NCI-H2107 treated with DMSO at 0.1 percent for 48 hours (cell line): ENCODE measurements at regions not wholly inside any gene's neighbourhood (a gene's known extent, or its start where the extent isn't known, plus 50 kb on each side); places are given as distances from the start of the nearest gene placed in this dataset.
"Not testable (repeated sequence)": the region's sequence is repeated elsewhere in the genome, so short reads cannot be mapped to it uniquely, and the experiment has no call there.

ENCODE experiments used
- DNase-seq: peaks from one replicate; lab custom pipeline; 2025; ENCODE audit not compliant: unreplicated experiment; lab: John Stamatoyannopoulos, UW

DNA sequence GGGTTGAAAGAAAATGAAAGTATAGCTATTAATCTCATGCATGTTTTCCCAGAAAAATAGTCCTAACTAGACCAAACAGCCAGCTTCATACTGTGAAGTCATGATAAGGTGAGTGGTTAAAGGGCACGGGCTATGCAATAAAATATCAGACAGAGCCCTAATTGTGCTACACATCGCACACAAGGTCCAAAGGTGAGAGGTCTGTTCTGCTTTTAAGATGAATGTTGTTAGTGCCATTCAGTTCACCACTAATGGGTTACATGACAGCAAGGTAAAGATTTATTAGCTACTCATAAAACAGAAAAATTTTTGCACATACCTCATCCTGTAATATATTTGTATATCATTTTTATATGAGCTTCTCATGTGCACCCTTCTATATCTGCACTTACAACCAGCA lies 105.0 kb upstream of the STK17B start:
- DNase-seq, result no peak

DNA sequence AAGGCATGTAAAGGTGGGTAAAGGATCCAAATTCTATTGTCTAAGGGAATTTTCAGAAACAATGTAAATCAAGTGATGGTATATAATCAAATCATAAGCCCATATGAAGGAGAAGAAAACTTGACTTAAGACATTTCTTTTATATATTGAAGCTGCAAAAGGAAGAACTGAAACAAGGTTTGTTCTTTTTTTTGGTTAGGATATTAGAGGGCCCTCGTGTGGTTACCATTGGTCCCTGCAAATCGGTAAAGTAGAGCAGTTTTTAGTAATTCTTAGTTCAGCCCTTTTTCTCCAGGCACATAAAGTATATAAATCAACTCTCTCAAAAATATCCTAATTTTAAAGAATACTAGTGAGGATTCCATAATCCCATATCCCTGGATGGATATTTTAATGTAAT lies 105.6 kb upstream of the STK17B start:
- DNase-seq, result no peak

DNA sequence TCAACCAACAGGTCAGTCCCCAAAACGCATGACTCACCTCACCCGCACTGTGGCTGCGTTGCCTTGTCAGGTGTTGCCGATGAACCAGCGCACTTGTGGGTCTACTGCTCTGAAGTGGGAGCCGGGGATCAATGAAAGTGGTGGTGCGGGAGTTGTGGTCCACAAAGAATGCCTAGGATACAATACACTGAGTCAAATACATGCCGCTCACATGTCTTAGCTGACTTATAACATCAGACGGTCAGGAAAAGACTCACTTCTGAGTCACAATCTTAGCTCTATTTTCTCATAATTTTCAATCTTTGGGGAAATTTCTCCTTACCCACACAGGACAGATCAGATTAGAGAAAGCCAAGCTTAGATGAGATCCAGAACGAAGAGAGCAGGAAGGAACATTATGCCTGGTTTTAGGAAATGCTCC lies 107.1 kb upstream of the STK17B start:
- no peak for DNase-seq

DNA sequence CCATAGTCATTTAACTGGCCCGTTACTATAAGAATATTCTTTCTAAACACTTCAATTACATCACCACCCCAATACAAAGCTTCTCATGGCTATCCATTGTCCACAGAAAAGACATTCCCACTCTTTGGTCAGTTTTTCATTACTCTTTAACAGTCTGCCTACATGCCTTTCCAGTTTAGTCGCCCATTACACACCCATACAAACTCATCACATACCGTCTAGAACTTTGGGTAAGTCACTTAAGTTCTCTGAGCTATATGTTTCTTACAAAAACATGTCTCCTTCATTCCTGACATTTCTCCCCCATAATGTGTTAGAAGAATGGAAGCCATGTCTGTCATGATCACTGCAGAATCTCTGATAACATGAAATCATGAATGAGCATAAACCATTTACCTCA lies 108.2 kb upstream of the STK17B start:
- no peak for DNase-seq

DNA sequence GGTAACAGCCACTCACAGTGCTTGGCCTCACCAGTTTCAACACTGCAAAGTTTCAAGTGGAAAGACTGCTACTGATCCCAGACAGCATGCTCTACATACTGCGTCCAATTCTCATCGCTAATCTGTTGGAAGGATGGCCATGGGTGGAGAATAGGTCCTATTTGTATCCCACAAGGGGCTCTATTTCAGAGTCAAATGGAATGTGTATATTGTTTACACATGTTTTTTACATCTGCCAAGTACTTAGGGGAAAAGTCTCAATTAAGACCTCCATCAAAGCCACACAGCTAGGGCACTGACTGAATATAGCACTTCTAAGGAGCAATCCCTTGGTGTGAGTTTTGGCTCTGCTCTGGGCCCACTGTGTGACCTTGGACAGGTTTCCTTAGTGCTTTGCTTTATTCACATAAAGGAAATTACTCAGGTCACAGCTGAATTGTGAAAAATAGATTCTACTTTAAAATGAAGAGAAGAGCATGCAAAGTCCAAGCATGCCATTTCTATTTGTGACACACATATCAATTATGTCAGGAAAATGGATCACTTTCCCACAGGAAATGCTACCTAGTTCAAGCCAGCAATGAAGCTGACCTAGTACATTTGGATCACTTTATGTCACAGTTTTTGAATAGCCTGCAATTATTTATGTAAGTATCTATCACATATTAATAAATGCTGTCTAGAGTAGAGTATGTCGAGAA lies 112.9 kb upstream of the STK17B start:
- DNase-seq, result no peak

DNA sequence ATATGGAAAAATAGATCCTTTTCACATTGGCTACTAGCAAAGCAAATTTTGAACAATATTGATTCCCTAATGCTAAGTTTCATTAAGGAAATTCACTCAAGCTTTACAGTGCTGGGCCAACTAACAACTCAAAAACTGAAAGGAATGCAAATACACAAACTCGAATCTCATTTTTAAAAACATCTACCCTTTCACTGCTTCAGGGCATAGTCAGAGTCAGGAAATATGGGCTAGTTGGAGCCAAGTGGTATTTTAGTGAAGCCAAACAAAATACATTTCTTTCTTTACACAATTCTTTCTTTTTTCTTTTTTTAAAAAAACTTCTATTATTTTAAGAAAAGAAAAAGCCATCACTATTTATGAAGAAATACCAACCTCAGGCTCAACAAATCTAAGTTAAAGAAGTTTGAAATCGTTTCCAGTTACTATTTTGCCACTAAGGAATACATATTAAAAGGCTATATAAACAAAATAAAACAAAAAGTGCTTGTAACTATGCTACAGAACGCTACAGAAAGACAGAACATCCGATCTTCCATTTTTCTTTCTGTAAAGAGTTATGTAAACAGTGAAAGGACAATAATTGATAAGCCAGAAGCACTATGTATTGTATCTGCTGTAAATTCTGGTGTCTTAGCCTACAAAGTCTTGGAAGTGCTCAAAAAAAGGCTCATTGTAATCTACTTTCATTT lies 113.6 kb upstream of the STK17B start:
- DNase-seq, result no peak

DNA sequence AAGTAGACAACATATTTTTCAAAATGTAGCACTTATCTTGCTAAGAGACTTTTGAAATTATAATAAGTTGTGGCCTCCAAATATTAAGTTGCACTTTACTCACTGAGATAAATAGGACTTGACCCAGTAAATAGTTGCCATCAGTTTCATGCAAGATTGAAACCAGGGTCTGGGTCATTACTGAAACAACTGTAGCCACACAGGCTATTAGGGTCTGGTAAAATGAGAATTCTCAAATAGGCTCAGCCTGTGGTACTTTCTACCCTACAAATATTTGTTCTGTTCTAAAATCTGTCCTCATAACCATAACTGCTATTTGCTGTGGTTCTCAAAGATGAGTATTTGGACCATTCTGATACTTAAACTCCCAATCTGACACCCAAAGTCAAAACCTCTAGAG lies 115.4 kb upstream of the STK17B start:
- DNase-seq, result no peak

DNA sequence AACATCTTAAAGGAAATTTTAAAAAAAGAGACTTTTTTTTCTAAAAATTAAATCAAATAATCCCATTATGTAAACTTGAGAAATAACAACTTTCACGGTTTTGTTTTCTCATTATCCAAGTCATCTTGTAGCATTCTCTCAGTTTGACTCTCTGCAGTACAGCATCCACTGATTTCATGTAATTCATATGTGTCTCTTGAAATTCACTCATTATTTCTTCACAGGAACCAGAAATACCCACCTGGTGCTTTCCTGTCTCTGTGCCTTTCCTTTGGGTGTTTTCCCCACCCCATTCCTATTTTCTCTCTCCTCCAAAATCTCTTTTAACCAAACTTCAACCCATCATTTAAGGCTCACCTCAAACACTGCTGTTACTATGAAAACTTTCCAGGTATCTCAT lies 116.1 kb upstream of the STK17B start:
- no peak for DNase-seq

DNA sequence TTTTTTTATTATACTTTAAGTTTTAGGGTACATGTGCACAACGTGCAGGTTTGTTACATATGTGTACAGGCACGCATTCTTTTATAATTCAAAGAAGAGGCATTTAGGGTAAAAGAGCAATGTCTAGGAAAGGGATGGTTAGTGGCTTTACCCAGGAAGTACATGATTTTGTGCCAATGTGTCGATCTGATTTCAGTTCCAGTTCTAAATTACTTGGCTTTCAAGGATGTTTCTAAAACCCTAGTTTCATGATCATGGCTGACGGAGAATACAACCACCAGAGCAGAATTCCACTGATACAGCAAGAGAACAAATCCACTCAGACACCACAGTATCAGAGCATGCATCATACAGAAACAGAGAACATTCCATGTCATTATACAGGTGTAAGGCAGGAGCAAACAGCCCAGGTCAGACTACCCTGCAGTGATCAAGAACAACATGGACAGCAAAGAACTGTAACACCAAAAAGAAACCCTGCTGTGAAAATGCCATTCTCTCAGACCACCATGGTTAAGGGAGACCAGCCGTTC lies 116.7 kb upstream of the STK17B start:
- DNase-seq, result no peak

DNA sequence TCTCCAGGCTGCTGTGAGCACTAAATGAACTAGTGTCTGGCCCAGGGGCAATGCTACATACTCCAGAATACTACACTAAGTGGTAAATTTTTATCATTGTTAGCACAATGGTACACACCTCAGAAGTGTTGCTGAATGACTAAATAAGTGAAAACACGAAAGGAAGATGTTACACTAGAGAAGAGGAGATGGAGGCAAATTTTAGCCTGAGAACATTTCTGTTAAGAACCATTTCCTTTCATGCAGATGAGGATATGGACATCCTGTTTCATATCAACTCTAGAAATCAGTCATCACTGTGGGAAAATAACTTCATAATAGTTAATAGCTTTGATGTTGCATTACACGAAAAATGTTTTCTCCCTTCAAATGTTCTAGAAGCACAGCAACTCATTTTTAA lies 117.6 kb upstream of the STK17B start:
- DNase-seq, result no peak

DNA sequence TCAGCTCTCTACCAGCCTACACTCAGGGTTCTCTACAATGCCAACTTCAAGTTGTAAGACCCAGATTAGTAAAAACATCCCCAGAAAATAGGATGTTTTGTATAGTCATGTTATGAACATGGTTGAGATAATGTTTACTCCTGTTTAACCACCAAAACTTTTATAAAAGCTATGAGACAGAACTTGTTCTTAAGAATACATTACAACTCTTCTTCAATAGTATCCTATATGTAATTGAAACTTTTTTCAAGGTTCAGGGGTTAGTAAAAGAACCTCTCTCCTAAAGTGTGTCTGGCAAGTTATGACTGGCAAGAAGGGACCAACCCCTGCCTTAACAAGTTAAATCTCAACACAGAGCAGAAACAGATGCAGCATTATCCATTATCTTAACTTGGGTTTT lies 118.8 kb upstream of the STK17B start:
- no peak for DNase-seq

DNA sequence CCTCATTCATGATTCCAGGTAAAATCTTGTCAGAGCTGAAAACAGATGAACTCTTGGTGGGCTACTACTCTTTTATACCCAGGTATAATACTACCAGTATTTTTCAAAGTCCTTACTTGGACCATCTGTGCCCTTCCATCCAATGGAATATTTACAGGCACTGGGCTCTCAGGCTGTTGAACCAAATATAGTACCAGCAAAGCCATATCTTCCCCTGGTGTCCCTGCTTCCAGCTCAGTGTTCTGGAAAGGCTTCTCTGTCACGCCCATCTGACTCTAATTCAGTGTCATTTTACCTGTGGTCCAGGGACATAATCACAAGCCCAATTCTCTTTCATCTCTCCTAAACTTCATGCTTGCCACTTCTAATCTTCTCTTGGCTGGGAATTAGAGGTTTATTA lies 119.2 kb upstream of the STK17B start:
- DNase-seq, result no peak

DNA sequence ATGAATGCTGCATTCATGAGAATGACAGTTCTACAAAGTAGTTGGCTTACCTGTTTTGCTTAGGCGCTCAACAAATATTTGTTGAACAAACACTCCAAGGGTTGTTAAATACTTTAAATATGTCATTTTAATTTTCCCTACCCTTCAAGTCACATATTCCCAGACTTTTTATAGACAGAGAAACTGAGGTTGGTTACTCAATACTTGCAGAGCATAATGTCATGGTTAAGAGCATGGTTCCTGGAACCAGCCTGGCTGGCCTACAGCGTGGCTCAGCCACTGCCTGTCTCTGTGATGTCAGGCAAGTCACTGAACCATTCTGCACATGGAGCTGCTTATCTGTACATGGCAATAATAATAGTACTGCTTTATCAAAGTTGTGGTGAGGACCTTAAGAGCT lies 120.0 kb upstream of the STK17B start:
- no peak for DNase-seq

DNA sequence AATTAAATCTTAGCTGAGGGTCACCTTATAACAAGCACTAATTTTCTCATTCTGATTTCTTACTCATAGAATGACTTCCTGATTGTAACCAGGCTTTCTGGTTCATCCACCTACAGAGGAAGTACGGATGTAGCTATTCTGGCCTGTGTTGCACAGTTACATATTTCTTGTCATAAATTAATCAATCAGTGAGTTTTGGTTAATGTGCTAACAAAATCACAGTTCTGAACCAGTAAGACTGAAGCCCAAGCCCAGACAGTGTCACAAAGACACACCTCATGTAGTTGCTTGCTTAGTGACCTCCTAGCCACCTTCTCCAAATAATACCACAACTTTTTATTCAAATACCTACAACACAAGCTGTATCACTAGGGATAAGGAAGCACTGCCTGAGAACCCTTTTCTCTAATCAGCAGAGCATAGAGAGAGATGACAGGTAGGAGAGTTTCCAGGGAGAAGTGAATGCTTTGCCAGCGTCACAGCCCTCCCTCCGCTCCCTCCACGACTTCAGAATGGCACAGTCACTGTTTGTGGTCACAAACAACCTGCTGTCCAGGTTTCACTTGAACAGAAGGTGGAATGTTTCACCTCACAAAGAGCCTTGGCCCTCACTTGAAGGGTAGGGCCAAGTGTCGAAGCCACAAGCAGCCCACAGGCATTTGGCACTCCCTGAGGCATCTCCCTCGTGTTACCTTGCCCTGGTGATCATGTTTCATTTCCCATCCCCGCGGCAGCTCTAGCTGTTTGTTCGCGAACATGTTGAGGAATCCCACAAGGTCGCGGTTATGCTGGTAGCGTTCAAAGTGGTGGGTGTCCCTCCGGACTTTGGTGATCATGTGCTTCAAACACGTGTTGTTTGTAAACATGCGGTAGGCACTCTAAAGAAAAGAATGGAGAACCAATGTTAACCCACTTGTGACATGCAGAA lies 120.8 kb upstream of the STK17B start:
- peak; percentile 10 for DNase-seq

DNA sequence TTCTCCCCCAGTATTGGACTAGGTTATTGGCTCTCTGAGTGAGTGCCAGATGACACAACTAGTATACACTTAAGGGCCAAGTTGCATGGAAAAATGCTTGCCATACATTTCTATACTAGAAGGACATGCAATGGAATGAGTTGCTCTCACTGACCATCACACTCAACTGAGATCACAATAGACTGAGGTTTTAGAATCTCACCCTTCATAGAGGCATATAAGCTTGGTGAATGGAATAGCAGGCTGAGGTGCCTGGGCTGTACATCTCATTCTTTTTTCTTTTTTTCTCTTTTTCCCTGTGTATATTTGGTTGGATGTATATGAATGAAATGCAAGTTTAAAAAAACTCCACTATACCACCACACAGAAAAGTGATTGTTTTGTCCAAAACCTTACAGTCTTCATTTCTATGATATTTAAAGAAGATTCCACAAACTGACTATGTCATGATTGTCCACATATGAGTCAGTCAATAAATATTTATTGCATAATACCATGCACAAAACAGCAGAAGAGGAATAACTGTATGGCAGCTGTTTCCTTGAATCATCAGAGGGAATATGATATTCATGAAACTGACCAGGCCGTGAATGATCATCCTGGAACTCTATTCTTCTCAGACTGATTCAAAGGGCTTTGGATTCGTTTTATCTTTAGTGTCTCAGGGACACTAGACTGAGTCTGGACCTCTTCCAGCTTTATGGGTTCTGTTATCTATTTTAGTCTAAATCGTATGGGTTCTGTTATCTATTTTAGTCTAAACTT lies 122.6 kb upstream of the STK17B start:
- DNase-seq, result no peak

DNA sequence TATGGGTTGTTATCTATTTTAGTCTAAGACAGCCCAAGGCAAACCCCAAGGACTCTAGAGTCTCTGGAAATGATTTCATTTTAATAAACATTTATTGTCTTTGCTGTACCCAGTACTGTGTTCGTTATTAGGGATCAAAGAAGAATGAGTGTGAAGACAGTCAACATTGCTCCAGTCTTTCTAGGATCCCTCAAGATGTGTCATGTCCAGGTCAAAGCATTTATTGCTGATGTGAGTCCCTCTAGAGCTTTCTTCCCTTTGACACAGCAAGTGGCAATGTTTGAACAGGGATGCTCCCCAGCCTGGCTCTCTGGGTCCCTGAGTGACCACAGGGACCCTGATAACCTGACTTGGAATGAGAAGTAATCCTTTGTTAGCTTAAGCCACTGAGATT lies 123.1 kb upstream of the STK17B start:
- DNase-seq, result no peak

DNA sequence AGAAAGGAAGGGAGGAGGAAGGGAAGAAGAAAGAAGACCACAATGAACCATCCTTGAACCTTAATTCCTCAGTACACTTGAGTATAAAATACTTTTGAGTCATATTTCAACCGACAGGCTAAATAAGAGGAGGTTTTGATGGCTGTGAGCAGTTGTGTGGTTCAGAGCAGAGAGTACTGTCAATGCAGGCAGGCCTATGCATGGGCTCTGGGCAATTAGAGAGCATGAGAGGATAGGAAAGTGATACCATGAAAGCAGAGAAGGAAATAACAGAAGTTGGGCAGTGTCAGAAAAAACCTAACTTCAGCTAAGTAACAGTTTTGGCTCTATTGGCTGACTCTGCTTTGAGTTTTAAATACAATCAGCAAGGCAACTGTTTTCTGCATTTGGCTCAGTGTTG lies 123.6 kb upstream of the STK17B start:
- no peak for DNase-seq

DNA sequence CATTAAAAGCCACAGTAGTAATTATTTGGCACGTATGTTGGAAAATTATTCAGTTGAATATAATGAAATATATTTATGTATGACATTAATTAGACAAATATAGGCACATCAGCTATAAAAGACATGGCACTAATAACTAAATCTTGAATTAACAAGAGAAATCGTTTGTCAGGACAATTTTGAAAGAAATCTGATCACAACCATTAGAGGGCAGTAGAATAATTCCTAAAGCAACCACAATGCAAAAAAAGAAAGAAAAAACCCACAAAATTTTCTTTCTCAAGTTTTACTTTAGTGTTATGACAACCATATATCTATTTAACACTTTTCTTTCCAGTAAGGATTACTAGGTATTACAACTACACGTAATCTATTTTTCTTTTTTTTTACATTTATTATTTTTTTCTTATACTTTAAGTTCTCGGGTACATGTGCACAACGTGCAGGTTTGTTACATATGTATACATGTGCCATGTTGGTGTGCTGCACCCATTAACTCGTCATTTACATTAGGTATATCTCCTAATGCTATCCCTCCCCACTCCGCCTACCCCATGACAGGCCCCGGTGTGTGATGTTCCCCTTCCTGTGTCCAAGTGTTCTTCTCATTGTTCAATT lies 126.8 kb upstream of the STK17B start:
- DNase-seq, result not testable (repeated sequence)

DNA sequence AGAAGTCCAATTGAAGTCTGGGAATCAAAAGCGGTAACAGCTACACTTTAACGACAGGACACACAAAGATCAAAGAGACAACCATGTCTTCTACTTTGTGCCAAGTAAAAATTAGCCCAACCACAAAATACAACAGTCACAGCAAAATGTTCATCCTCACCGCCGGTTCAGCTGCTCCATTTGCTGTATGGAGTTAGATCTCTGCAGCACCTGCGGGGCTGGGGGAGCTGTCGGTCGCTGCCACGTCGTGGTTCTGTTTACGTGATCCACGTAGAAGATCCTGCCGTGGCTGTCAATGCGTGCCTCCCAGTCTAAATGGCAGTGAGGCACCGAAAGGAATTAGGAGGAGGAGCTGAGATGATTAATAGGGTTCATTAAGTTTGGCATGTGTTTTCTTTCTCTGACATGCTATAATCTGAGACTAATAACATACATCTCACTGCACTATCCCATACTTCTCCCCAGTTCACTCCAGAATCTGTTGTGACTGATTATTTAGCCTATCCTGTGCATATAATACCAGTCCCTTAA lies 136.5 kb upstream of the STK17B start:
- no peak for DNase-seq

DNA sequence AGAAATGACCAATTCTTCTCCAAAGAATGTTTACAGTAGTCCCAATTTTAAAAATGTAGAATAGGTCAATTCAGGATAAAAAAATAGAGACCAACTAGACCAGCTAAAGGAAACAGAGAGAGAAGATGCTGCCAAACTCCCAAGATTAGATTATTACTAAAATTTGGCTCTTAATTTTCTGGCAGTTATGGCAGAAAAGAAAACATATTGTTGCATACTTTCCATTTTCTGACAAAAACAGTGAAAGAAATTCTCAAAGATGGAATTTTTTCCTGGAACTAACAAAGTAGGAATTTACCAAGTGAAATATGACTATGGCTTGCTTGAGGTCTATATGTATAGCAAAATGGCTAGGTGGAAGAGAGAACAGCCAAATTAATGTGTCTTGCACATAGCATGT lies 138.3 kb upstream of the STK17B start:
- DNase-seq, result no peak
